IPS-NIHi11 (cell line): ENCODE measurements at regions not wholly inside any gene's neighbourhood (a gene's known extent, or its start where the extent isn't known, plus 50 kb on each side); places are given as distances from the start of the nearest gene placed in this dataset.
A peak's percentile ranks its signal among the peaks of the same experiment; 100 is the strongest.
"Not testable (repeated sequence)": the region's sequence is repeated elsewhere in the genome, so short reads cannot be mapped to it uniquely, and the experiment has no call there.

ENCODE experiments used
- DNase-seq: peaks from one replicate; pipeline ENCODE4 v3.0.0; 2012; ENCODE audit warnings: mixed read lengths, low spot score

- DNase-seq = no peak
Measured at GRCh38 chr2:67186871-67187270, 210.3 kb upstream of the ETAA1 start.

GRCh38 chr2:67195327-67195726 is 201.8 kb upstream of the ETAA1 start:
- not testable (repeated sequence) for DNase-seq

DNA sequence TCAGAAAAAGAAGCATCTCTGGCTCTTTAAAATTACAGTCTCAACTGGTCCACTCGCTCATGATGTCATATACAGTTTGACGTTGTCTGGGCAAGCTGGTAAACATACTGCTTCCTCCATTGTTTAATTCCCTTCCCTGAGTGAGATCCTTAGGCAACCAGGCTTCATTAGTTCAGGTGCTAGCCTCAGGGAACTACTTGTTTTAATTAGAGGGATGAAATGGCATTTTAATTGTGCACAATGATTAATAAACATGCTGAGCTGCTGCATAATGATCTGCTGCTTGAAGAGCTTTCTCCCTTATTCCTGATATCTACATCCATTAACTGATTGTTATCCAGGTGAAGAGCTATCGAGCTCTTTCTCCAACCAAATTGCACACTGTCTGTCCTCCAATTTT is 195.6 kb upstream of the ETAA1 start:
- DNase-seq = no peak

GRCh38 chr2:67204349-67204748 is 192.8 kb upstream of the ETAA1 start:
- DNase-seq = no peak

GRCh38 chr2:67208887-67209500 is 188.1 kb upstream of the ETAA1 start:
- no peak for DNase-seq

DNA sequence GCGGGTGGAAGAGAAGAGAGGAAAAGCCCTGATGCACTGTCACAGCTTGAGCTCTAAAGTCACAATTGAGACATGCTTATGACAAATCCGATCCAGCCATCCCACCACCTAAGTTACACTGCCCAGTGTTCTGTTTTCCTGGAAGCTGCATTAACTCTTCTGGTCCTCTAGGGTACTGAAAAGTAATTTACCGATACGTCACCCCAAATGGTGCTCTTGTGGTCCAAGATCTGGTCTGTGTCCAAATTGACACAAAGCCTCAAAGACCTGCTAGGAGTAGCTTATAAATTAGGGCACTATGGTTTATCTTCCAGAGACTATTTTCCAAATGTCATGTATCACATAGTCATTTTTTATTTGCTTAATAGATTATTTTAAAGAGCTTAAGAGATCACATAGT is 186.7 kb upstream of the ETAA1 start:
- peak; percentile 14 for DNase-seq

DNA sequence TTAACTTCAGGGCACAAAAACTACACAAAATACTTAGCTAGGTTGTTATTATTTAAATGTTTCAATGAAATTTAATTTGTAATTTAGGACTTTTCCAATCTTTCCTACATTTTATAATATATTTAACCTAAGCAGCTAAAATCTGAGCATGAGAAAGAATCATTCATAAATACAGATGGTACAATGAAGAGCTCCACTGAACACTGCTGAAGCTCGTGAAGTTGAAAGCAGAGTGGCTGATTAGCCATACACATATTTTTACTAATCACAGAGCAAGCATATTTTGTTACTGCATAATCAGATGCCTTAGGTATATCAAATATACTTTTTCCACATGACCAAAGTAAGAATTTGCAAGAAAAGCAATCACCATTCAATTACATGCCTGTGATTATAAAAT is 184.9 kb upstream of the ETAA1 start:
- DNase-seq = no peak

- no peak for DNase-seq
Measured at GRCh38 chr2:67213270-67213670, 183.9 kb upstream of the ETAA1 start.

DNA sequence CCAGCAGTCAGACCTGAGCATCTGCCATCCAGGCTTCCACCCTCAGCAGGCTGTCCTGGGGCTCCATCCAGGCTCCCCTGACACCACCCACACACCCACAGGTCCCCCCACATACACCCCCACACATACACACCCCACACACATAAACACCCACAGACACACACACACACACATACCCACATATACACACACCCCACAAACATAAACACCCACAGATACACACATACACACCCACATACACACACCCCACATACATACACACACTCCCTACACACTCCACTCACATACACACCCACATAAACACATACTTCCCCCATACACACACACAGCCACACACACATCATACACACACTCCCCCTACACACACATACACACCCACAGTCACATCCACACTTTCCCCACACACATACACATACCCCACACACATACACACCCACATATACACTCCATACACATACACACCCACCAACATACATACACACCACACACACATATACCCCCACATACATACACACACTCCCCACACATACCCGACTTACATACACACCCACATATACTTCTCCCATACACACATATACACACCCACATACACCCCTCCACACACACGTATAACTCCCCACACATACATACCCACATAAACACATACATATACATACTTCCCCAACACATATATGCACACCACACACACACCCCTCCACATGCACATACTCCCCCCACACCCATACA is 183.3 kb upstream of the ETAA1 start:
- no peak for DNase-seq

DNA sequence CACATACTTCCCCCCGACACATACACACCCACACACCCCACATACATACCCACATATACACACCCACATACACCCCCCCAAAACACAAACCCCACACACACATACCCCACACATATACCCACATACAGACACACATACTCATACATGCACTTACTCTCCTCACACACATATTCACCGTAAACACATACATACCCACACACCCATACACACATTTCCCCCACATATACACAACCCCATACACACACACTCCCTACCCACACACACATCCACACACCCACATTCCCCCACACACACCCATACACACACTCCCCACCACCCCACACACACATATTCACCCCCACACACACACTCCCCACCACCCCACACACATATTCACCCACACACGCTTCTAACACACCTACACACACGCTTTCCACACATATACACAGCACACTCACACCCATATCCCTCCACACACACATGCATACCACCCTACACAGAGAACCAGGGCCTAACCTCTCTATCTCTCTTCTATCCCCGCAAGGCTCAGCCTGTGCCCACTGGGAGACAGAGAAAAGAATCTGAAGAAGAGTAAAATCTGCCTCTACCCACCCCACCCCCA is 182.4 kb upstream of the ETAA1 start:
- no peak for DNase-seq

- DNase-seq = peak; percentile 69
Measured at GRCh38 chr2:67215214-67216055, 181.7 kb upstream of the ETAA1 start.

GRCh38 chr2:67216103-67216502 is 181.0 kb upstream of the ETAA1 start:
- DNase-seq = no peak

GRCh38 chr2:67216881-67217280 is 180.3 kb upstream of the ETAA1 start:
- no peak for DNase-seq

DNA sequence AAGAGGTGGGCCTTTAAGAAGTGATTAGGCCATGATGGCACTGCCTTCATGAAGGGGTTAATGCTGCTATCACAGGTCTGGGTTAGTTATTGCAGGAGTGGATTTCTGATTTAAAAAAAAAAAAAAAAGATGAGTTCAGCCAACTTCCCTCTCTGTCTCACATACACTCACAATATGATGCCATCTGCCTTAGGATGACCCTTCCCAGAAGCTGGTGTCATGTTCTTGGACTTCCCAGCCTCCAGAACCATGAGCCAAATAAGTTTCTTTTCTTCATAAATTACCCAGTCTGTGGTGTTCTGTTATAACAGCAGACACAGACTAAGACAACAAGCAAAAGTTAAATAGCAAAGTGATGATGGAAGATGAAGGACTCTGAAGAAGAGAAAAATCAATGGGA is 179.7 kb upstream of the ETAA1 start:
- DNase-seq = no peak

- no peak for DNase-seq
Measured at GRCh38 chr2:67218056-67218455, 179.1 kb upstream of the ETAA1 start.

DNA sequence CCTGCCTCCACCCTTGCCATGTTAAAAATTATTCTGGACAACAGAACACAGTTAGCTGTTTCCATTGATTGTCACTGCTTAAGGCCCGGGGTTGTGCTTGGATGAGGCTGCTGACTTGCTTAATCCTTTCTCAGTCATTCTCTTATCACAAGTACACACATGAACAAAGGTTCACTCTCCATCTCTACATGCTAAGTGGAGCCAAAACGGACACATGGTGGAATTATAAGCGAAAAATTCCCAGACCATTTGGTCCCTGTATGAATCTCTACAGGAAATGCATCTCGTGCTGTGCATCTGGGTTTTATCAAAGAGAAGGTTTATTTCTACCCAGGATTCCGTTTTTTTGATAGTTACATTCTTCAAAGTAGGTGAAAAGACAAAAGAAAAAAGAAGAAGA is 177.5 kb upstream of the ETAA1 start:
- DNase-seq = no peak

- no peak for DNase-seq
Measured at GRCh38 chr2:67221266-67221665, 175.9 kb upstream of the ETAA1 start.

DNA sequence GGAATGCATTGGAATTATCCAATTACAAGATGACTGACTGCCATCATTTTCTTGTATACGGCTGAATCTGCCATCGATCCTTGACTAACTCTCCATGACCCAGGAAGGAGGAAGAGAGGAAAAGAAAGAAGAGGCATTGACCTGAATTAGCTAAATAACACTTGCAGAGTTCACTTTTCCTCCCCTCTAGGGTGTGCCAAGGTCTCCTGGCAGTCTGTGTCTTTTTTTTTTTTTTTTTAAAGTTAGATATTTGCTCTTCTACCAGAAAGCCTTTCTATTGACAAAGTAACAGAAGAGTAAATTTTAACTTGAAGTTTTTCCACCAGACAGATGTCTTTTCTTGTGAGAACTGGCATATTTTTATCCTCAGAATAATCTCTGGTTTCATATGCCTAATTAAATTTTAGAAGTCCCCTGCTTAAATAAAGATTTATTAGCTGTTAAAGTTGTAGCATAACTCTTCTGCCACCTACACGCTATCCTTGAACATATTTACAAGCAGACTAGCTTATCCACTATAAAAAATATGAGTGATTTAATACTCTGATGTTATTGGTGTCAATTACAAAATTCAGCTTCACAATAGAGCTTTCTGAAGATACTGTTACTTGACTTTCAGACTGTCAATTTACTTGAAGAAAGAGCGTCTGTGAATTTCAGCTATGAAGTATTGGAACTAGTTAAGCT is 171.7 kb upstream of the ETAA1 start:
- DNase-seq = no peak

GRCh38 chr2:67229706-67230105 is 167.4 kb upstream of the ETAA1 start:
- DNase-seq = no peak

GRCh38 chr2:67232936-67233335 is 164.2 kb upstream of the ETAA1 start:
- DNase-seq = no peak

DNA sequence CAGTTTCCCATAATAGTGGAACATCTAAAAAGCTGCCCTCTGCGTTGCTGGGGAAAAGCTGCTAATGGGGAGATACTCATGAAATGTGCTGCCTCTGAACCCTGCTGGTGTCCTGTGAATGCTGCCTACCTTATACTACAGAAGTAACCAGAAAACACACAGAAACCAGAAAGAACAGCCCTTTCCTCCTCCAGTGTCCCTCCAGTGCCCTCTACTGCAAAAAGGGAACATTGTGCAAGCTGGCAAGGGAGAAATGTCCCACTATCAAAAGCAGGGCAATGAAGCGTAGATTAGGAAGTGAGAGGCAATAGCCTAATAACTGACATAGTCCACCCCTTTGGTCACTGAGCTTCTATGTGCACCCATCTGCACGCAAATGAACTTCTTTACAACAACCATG is 162.7 kb upstream of the ETAA1 start:
- peak; percentile 23 for DNase-seq

GRCh38 chr2:67237288-67237687 is 159.8 kb upstream of the ETAA1 start:
- DNase-seq = no peak
